LHCN-M2 (cell line): ENCODE measurements at regions not wholly inside any gene's neighbourhood (a gene's known extent, or its start where the extent isn't known, plus 50 kb on each side); places are given as distances from the start of the nearest gene placed in this dataset.

Experiments used
- DNase-seq: peaks from one replicate; pipeline ENCODE4 v3.0.0-alpha.2; 2012; ENCODE audit warnings: low read depth

- no peak for DNase-seq
Observed at GRCh38 chr12:114779647-114780046, 95.7 kb upstream of the TBX3 start.

DNA sequence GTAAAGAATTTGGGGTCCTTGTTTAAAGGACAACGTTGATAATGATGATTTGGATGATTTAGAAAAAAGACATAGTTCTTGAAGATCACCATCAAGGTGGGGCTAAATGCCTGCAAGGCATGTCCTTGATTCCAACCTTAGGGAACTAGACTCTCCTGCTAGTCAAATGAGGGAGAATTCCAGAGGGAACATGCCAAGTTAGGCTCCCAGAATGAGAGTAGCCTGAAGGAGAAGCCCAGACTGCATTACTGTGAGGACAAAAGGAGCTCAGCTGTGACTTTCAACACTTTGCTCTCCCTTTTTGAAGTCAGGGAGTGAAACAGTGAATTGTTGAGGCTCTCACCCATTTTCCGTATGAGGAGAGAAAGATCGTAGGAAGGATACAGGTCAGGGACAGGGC lies 95.2 kb upstream of the TBX3 start:
- DNase-seq = no peak

DNA sequence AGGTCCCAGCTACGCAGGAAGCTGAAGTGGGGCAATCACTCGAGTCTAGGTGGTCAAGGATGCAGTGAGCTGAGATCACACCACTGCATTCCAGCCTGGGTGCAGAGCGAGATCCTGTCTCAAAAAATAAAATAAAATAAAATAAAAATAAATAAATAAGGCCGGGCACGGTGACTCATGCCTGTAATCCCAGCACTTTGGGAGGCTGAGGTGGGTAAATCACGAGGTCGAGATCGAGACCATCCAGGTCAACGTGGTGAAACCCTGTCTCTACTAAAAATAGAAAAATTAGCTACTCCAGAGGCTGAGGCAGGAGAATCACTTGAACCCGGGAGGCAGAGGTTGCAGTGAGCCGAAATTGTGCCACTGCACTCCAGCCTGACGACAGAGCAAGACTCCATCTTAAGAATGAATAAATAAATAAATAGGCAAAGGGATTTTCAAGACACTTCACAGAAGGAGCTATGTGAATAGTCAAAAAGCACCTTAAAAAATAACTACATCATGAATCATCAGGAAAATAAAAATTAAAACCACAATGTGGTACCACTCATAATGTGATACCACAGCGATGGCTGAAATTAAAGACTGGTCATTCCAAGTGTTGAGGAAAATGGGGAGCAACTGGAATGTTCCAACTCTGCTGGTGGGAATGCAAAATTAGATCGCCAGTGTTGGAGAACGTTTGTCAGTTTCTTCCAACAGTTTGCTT lies 92.9 kb upstream of the TBX3 start:
- DNase-seq = peak; percentile 64

- DNase-seq = no peak
Observed at GRCh38 chr12:114774699-114775098, 90.7 kb upstream of the TBX3 start.

GRCh38 chr12:114774197-114774596 lies 90.2 kb upstream of the TBX3 start:
- no peak for DNase-seq

GRCh38 chr12:114770323-114770722 lies 86.3 kb upstream of the TBX3 start:
- DNase-seq = no peak

GRCh38 chr12:114769634-114770033 lies 85.7 kb upstream of the TBX3 start:
- DNase-seq = no peak

DNA sequence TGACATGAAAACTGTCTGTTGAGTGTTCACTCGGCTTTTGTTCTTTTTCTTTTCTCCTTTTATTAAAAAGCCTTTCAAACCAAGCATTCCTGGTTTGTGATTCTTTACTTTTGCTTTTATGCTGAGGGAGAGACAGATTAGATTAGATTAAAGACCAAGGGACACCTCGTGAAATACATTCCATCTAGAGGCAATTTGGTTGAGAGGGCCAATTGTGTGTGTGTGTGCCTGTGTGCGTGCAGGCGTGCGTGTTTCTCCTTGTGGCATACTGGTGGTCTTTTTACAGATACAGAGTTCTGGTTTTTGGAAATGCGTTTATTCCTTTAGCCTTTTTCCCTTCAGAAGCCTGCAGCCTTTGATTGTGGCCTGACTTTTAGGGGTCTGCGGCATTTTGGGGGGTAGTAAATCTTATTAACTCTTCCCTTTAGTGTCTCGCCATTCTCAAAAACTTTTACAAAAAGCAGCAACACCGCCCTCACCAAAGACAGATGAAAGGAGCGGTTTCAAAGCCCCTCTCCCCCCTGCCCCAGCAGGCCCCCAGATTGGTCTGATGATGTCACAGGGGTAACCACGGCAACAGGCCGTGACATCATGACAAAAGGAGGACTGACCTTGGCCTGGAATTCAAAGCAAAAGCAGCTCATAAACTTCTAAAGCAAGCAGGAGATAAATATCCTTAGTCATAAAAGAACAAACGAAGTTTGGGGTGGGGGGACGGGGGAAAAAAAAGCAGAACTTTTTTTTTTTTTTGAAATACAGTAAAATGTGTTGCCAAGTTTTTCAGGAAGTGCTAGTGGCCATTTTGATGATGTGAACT lies 84.1 kb upstream of the TBX3 start:
- DNase-seq = no peak

GRCh38 chr12:114767084-114767760 lies 83.2 kb upstream of the TBX3 start:
- no peak for DNase-seq

DNA sequence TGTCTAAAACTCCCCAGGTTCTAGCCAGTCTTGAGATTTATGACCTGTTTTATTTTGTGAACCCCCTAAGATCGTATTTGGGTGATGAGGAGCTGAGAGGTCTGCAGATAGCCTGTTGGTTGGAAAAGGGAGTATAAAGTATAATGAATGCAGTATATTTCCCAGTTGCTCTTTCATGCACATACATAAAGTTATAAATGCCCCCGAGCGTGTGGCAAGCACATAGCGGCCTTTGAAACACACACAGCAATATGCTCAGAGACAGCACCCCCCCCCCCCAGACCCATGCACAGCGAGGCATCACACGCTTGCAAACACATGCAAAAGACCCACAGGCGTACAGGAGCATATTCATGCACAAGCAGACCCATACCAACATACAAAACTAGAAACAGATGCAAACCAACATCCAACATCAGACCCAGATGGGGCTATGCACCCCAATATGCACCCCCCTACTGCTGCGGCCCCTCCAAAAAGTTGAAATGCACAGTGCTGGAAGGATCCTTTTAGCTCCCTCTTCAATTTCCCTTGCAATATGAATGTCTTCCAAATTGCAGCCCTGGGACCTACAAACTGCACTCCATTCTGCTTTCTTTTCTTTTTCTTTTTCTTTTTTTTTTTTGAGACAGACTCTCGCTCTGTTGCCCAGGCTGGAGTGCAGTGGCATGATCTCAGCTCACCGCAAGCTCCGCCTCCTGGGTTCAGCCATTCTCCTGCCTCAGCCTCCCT lies 82.2 kb upstream of the TBX3 start:
- DNase-seq = no peak

DNA sequence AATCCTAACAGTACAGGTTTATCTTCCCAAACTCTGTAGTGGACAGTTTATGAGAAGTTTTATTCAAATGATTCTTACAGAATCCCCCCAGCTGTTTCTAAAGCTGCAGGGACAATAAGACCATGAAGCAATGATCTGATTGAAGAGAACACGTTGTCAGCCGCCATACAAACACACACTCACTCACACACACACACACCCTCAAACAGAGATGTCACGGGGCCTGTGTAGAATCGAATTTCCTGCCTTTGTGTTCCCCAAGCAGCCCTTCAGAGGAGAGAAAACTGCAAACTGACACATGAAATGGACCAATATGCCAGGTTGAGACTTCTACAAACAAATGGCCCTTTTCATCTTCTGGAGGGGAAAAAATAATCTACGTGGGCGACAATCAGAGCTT lies 80.5 kb upstream of the TBX3 start:
- DNase-seq = no peak

DNA sequence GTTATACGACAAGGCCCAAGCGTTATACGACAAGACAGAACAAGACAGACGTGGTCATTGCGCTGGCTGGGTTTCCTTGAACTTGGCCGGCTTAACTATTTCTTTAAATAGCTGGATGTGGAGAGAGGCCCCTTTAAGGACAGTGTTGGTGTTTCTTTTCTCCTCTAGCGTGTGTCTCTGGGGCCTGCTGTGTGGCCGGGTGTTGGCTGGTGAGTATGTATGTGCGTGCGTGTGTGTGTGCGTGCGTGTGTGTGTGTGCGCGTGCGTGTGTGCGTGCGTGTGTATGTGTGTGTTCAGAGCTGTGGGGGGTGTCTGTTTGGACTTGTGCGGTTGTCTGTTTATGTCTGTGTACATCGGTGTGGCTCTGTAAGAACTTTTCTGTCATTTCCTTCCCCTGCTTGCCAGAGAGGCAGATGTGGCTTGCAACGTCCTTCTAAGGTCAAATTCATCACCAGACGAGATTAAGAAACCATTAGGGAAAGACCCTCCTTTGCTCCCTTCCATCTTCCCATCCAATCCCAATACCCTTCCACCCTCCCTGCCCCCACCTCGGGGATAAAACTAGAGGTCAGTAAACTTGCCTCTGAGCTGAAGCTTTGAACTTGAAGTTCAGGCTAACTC lies 78.6 kb upstream of the TBX3 start:
- DNase-seq = no peak

DNA sequence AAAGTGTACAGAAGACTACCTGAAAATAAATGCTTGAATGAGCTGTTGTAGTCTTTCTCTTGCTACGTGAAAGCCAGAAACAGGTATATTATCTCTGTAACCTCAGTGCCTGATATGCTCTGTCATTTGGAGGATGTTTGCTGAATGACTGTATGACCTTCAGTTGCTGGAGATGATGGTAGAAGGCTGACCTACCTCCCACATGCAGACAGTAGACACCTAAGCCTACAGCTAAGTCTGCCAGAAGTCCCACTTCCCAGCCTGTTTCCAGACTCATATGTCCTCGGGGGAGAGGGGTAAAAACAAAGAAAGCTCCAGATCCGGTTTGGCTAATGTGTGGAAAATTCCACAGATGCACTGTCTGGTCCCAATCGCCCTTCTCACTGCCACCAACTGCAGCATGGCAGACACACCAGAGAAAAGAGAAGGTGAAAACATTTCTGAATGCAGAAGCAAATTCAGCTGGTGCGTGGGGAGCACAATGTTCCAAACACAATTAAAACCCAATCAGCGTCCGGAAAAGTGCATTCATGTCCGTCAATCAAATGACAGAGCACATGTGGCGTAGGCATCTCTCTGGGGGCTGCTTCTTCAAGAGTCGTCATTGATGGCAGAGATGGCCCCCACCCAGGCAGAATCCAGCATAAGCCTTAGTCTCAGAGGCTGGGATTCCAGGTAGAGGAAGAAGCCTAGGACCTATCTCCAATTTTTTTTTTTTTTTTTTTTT lies 76.3 kb upstream of the TBX3 start:
- no peak for DNase-seq

DNA sequence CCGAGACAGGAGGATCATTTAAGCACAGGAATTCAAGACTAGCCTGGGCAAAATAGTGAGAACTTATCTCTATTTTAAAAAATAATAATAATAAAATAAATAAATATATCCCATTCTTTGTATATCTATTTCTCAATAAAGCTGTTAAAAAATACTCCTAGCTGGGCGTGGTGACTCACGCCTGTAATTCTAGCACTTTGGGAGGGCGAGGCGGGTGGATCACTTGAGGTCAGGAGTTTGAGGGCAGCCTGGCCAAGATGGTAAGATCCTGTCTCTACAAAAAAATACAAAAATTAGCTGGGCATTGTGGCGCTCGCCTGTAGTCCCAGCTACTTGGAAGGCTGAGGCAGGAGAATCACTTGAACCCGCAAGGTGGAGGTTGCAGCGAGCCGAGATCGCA lies 75.7 kb upstream of the TBX3 start:
- DNase-seq = no peak

GRCh38 chr12:114757684-114758325 lies 73.8 kb upstream of the TBX3 start:
- no peak for DNase-seq

- DNase-seq = no peak
Observed at GRCh38 chr12:114752217-114752616, 68.2 kb upstream of the TBX3 start.

GRCh38 chr12:114751712-114752111 lies 67.7 kb upstream of the TBX3 start:
- DNase-seq = no peak

DNA sequence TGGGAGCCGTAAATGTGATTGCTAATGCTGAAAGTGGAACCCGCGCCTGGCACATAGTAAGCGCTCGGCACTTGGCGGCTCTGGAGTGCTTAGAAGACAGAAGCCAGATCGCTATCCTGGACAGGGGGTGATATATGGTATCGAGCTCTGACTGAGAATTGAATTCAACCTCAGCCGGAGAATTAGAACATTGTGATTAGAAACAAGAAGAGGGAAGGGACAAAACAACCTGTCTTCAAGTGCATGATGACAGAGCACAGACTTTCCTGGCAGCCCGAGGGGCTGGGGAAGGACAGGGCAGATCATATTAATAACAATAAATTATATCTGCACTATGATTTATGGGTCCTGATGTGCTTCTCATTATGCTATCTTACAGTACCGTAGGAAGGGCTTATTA lies 66.9 kb upstream of the TBX3 start:
- DNase-seq = no peak

DNA sequence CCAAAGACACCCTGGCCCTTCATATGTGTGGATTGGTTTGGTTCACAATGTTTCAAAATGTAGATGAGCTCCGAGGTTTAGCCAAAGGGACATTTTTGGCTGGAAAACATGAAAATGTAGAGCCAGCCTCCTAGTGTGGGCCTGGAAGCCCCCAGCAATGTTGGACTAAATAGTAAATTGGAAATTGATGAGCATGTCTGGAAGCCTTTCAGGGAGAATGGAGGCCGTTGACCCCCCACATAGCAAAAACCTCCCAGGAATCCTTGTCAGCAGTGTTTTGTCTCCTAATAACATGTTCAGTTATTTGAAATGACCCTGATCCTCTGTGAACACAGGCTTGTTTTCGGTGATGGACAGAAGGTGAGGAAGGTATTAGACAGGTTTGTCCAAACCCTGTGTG lies 65.1 kb upstream of the TBX3 start:
- DNase-seq = no peak
